OCI-M2 (cell line): ENCODE measurements at regions not wholly inside any gene's neighbourhood (a gene's known extent, or its start where the extent isn't known, plus 50 kb on each side); places are given as distances from the start of the nearest gene placed in this dataset.
"Not testable (repeated sequence)": the region's sequence is repeated elsewhere in the genome, so short reads cannot be mapped to it uniquely, and the experiment has no call there.

Source experiments
- DNase-seq: peaks from one replicate; lab custom pipeline; 2025; ENCODE audit not compliant: unreplicated experiment; lab: John Stamatoyannopoulos, UW

GRCh38 chr4:104881136-104881886 lies 265.4 kb upstream of the TET2 start:
- DNase-seq = no peak

- no peak for DNase-seq
Measured at GRCh38 chr4:104890598-104891275, 255.9 kb upstream of the TET2 start.

GRCh38 chr4:104896660-104897645 lies 249.7 kb upstream of the TET2 start:
- DNase-seq = no peak

- no peak for DNase-seq
Measured at GRCh38 chr4:104899863-104900262, 246.8 kb upstream of the TET2 start.

GRCh38 chr4:104901438-104901837 lies 245.2 kb upstream of the TET2 start:
- no peak for DNase-seq

GRCh38 chr4:104901961-104902605 lies 244.6 kb upstream of the TET2 start:
- DNase-seq = no peak

- no peak for DNase-seq
Measured at GRCh38 chr4:104905065-104905464, 241.6 kb upstream of the TET2 start.

GRCh38 chr4:104905546-104905945 lies 241.1 kb upstream of the TET2 start:
- DNase-seq = no peak

- DNase-seq = no peak
Measured at GRCh38 chr4:104906276-104906675, 240.4 kb upstream of the TET2 start.

GRCh38 chr4:104907074-104907649 lies 239.5 kb upstream of the TET2 start:
- no peak for DNase-seq

- DNase-seq = no peak
Measured at GRCh38 chr4:104907991-104908390, 238.7 kb upstream of the TET2 start.

GRCh38 chr4:104909376-104909775 lies 237.3 kb upstream of the TET2 start:
- DNase-seq = no peak

- no peak for DNase-seq
Measured at GRCh38 chr4:104912518-104912917, 234.2 kb upstream of the TET2 start.

- DNase-seq = no peak
Measured at GRCh38 chr4:104915373-104915772, 231.3 kb upstream of the TET2 start.

- DNase-seq = no peak
Measured at GRCh38 chr4:104915864-104916263, 230.8 kb upstream of the TET2 start.

- no peak for DNase-seq
Measured at GRCh38 chr4:104919406-104919805, 227.3 kb upstream of the TET2 start.

- DNase-seq = no peak
Measured at GRCh38 chr4:104930298-104930697, 216.4 kb upstream of the TET2 start.

- DNase-seq = not testable (repeated sequence)
Measured at GRCh38 chr4:104930745-104931736, 215.6 kb upstream of the TET2 start.

- DNase-seq = no peak
Measured at GRCh38 chr4:104938624-104939023, 208.1 kb upstream of the TET2 start.
